T-cell (primary cell): ENCODE measurements at regions not wholly inside any gene's neighbourhood (a gene's known extent, or its start where the extent isn't known, plus 50 kb on each side); places are given as distances from the start of the nearest gene placed in this dataset.

ENCODE experiments used
- ATAC-seq, 4 experiments: fragments of 200-7000 bp in 3 of 4; fragments of 150-1000 bp in 1 of 4; cut with Tn5 transposase; replicated peaks in 1 of 4; 1 replicate in 3 of 4; 2 replicates in 1 of 4; pipeline ENCODE4 v1.10.0; 2021; ENCODE audit warnings: moderate library complexity in 3 of 4, mild to moderate bottlenecking in 2 of 4, moderate number of reproducible peaks in 1 of 4
- CTCF ChIA-PET, 2 donors: fragments of 300-600 bp; sonication (Branson Sonifier 250); formaldehyde crosslinking; loops; one replicate each; lab custom pipeline; 2022; ENCODE audit warnings: antibody characterized with exemption in 2 of 2; lab: Charles Lee
- POLR2A ChIA-PET, 2 donors: fragments of 300-600 bp; sonication (Branson Sonifier 250); formaldehyde crosslinking; loops; one replicate each; lab custom pipeline; 2022; ENCODE audit warnings: antibody characterized with exemption in 2 of 2; lab: Charles Lee
- DNase-seq, 35 experiments: peaks; one replicate each; pipeline versions ENCODE4 v3.0.0 to v3.0.0-alpha.2; 2013 to 2023
- H3K27ac ChIP-seq: one replicate; pipeline ENCODE4 v1.5.1; 2013; ENCODE audit warnings: low read length
- H3K27me3 ChIP-seq, 2 experiments: replicated peaks in 1 of 2; 1 replicate in 1 of 2; 2 replicates in 1 of 2; pipeline versions ENCODE4 v1.6.1 to v1.7.0; 2013; ENCODE audit warnings: low read length in 1 of 2, mixed read lengths in 1 of 2; ENCODE audit not compliant: control insufficient read depth in 2 of 2, insufficient read depth in 2 of 2; ENCODE audit errors: extremely low read depth in 1 of 2
- H3K36me3 ChIP-seq, 2 donors: 1 replicate in 1 of 2; 2 replicates in 1 of 2; pipeline versions ENCODE4 v1.6.1 to v1.7.0; 2013; ENCODE audit warnings: low read length in 1 of 2; ENCODE audit not compliant: control insufficient read depth in 2 of 2, insufficient read depth in 1 of 2; ENCODE audit errors: extremely low read depth in 1 of 2
- H3K4me1 ChIP-seq, 2 experiments: 1 replicate in 1 of 2; 2 replicates in 1 of 2; pipeline versions ENCODE4 v1.6.1 to v1.7.0; 2013; ENCODE audit warnings: low read length in 2 of 2, mixed read lengths in 1 of 2; ENCODE audit not compliant: insufficient read depth in 2 of 2, control insufficient read depth in 1 of 2; ENCODE audit errors: extremely low read depth in 1 of 2
- H3K4me3 ChIP-seq, 2 donors: 1 replicate in 1 of 2; 2 replicates in 1 of 2; pipeline versions ENCODE4 v1.5.1 to v1.7.0; 2013; ENCODE audit warnings: mild to moderate bottlenecking in 2 of 2, low read length in 1 of 2, moderate library complexity in 1 of 2; ENCODE audit not compliant: control insufficient read depth in 1 of 2; ENCODE audit errors: extremely low read depth in 1 of 2
- H3K9me3 ChIP-seq: 2 replicates; pipeline ENCODE4 v1.7.0; 2013
- H3K27ac Mint-ChIP-seq, 2 donors: one replicate each; pipeline ENCODE4 v1.8.0; 2020 to 2021; ENCODE audit warnings: mild to moderate bottlenecking in 2 of 2, mixed read lengths in 2 of 2
- H3K27me3 Mint-ChIP-seq, 2 donors: one replicate each; pipeline ENCODE4 v1.8.0; 2021 to 2022; ENCODE audit warnings: mixed read lengths in 2 of 2
- H3K36me3 Mint-ChIP-seq: one replicate; pipeline ENCODE4 v1.8.0; 2021; ENCODE audit warnings: mixed read lengths
- H3K4me1 Mint-ChIP-seq, 3 donors: one replicate each; pipeline ENCODE4 v1.8.0; 2020 to 2022; ENCODE audit warnings: mixed read lengths in 3 of 3, mild to moderate bottlenecking in 1 of 3
- H3K4me3 Mint-ChIP-seq, 3 donors: one replicate each; pipeline ENCODE4 v1.8.0; 2020 to 2022; ENCODE audit warnings: mild to moderate bottlenecking in 3 of 3, mixed read lengths in 3 of 3, moderate library complexity in 3 of 3
- H3K9me3 Mint-ChIP-seq, 3 donors: one replicate each; pipeline ENCODE4 v1.8.0; 2020 to 2022; ENCODE audit warnings: mixed read lengths in 3 of 3
- WGBS: methylation state at CpG from one replicate; pipeline ENCODE4 v1.1.5; 2013; ENCODE audit warnings: missing lambda C conversion rate; ENCODE audit not compliant: insufficient coverage; 5-methylcytosine and 5-hydroxymethylcytosine counted together

GRCh38 chr18:28904789-28905364, 727.9 kb upstream of the CDH2 start:
- H3K4me1 Mint-ChIP-seq, result no peaks in the 10 kb centered on the region
- no peak for ATAC-seq
- Histone ChIP-seq H3K36me3 (no peaks in the 10 kb centered on the region), H3K27me3 (no peaks in the 10 kb centered on the region), H3K9me3 (no peaks in the 10 kb centered on the region), H3K27ac (no peak overlapping the region), H3K4me3 (no peak overlapping the region), H3K4me1 (no peaks in the 10 kb centered on the region)
- DNase-seq, result no peak
- H3K9me3 Mint-ChIP-seq, result peaks cover 0 to 23% (median 20%) of the 10 kb centered on the region in 3 donors
- CTCF ChIA-PET, result no interaction called here
- H3K4me3 Mint-ChIP-seq, result no peak overlapping the region
- POLR2A ChIA-PET, result interaction anchor here in 1 of 2 donors (0.7 kb wide), 1 partner anchor 122 kb away, joined by 4 read pairs; no protein-coding TSS in a partner anchor
- H3K27ac Mint-ChIP-seq, result no peak overlapping the region
- no peaks in the 10 kb centered on the region for H3K27me3 Mint-ChIP-seq
- no peaks in the 10 kb centered on the region for H3K36me3 Mint-ChIP-seq
- 50% methylated on average over 1 of the region's 1 CpG for WGBS

GRCh38 chr18:28903306-28903705, 726.4 kb upstream of the CDH2 start:
- Mint-ChIP-seq H3K27me3 (no peaks in the 10 kb centered on the region), H3K4me1 (no peaks in the 10 kb centered on the region), H3K9me3 (peaks cover 0 to 24% (median 17%) of the 10 kb centered on the region in 3 donors), H3K36me3 (no peaks in the 10 kb centered on the region), H3K27ac (no peak overlapping the region), H3K4me3 (no peak overlapping the region)
- no peaks in the 10 kb centered on the region for H3K27me3 ChIP-seq
- no peak overlapping the region for H3K4me3 ChIP-seq
- no peaks in the 10 kb centered on the region for H3K36me3 ChIP-seq
- ChIA-PET POLR2A (no interaction called here), CTCF (no interaction called here)
- H3K9me3 ChIP-seq, result no peaks in the 10 kb centered on the region
- WGBS, result no CpG with 5 or more reads among the region's 1 CpG
- H3K4me1 ChIP-seq, result no peaks in the 10 kb centered on the region
- ATAC-seq, result no peak
- DNase-seq, result no peak
- no peak overlapping the region for H3K27ac ChIP-seq

- Histone ChIP-seq H3K4me3 (no peak overlapping the region), H3K27me3 (no peaks in the 10 kb centered on the region), H3K27ac (no peak overlapping the region), H3K36me3 (no peaks in the 10 kb centered on the region), H3K9me3 (no peaks in the 10 kb centered on the region), H3K4me1 (no peaks in the 10 kb centered on the region)
- ChIA-PET CTCF (no interaction called here), POLR2A (interaction anchor here in 1 of 2 donors (0.7 kb wide), 1 partner anchor 139 kb away, joined by 4 read pairs; no protein-coding TSS in a partner anchor)
- Mint-ChIP-seq H3K27ac (no peak overlapping the region), H3K4me3 (no peak overlapping the region), H3K4me1 (no peaks in the 10 kb centered on the region), H3K36me3 (no peaks in the 10 kb centered on the region), H3K9me3 (peaks cover 11 to 38% (median 16%) of the 10 kb centered on the region in 3 donors), H3K27me3 (no peaks in the 10 kb centered on the region)
- DNase-seq, result no peak
- no peak for ATAC-seq
- WGBS, result 100% methylated on average over 1 of the region's 3 CpGs
Observed at GRCh38 chr18:28890791-28891190, 713.9 kb upstream of the CDH2 start.

- H3K27me3 Mint-ChIP-seq, result no peaks in the 10 kb centered on the region
- H3K36me3 Mint-ChIP-seq, result no peaks in the 10 kb centered on the region
- ChIA-PET CTCF (no interaction called here), POLR2A (interaction anchor here in 1 of 2 donors (0.6 kb wide), 1 partner anchor 234 kb away, joined by 3 read pairs; no protein-coding TSS in a partner anchor)
- DNase-seq (no peak), ATAC-seq (no peak)
- Histone ChIP-seq H3K27ac (no peak overlapping the region), H3K4me3 (no peak overlapping the region), H3K27me3 (no peaks in the 10 kb centered on the region), H3K36me3 (no peaks in the 10 kb centered on the region), H3K4me1 (no peaks in the 10 kb centered on the region), H3K9me3 (no peaks in the 10 kb centered on the region)
- no peak overlapping the region for H3K4me3 Mint-ChIP-seq
- no peak overlapping the region for H3K27ac Mint-ChIP-seq
- H3K4me1 Mint-ChIP-seq, result no peaks in the 10 kb centered on the region
- no CpG with 5 or more reads among the region's 1 CpG for WGBS
- H3K9me3 Mint-ChIP-seq, result peaks cover 11 to 30% (median 12%) of the 10 kb centered on the region in 3 donors
Observed at GRCh38 chr18:28884304-28884703, 707.4 kb upstream of the CDH2 start.

- Histone ChIP-seq H3K36me3 (no peaks in the 10 kb centered on the region), H3K27me3 (no peaks in the 10 kb centered on the region), H3K27ac (no peak overlapping the region), H3K4me1 (no peaks in the 10 kb centered on the region), H3K9me3 (no peaks in the 10 kb centered on the region), H3K4me3 (no peak overlapping the region)
- Mint-ChIP-seq H3K36me3 (no peaks in the 10 kb centered on the region), H3K27me3 (no peaks in the 10 kb centered on the region), H3K27ac (no peak overlapping the region), H3K9me3 (peaks cover 5 to 20% (median 11%) of the 10 kb centered on the region in 3 donors), H3K4me1 (no peaks in the 10 kb centered on the region), H3K4me3 (no peak overlapping the region)
- CTCF ChIA-PET, result no interaction called here
- WGBS, result 93% methylated on average over 2 of the region's 4 CpGs
- POLR2A ChIA-PET, result no interaction called here
- no peak for ATAC-seq
- no peak for DNase-seq
Observed at GRCh38 chr18:28880856-28881255, 703.9 kb upstream of the CDH2 start.

GRCh38 chr18:28875059-28875458, 698.1 kb upstream of the CDH2 start:
- H3K9me3 Mint-ChIP-seq, result peaks cover 3 to 38% (median 11%) of the 10 kb centered on the region in 3 donors
- no peak overlapping the region for H3K27ac Mint-ChIP-seq
- no peaks in the 10 kb centered on the region for H3K27me3 Mint-ChIP-seq
- POLR2A ChIA-PET, result interaction anchor here in 1 of 2 donors (0.6 kb wide), 1 partner anchor 12 kb away, joined by 3 read pairs; no protein-coding TSS in a partner anchor
- Histone ChIP-seq H3K36me3 (no peaks in the 10 kb centered on the region), H3K4me3 (no peak overlapping the region), H3K27me3 (no peaks in the 10 kb centered on the region), H3K27ac (no peak overlapping the region), H3K9me3 (no peaks in the 10 kb centered on the region), H3K4me1 (peaks cover 0 to 5% of the 10 kb centered on the region in 2 experiments)
- no CpG with 5 or more reads among the region's 1 CpG for WGBS
- no peak overlapping the region for H3K4me3 Mint-ChIP-seq
- DNase-seq, result no peak
- no peaks in the 10 kb centered on the region for H3K36me3 Mint-ChIP-seq
- CTCF ChIA-PET, result interaction anchor here in 1 of 2 donors (0.6 kb wide), 1 partner anchor 28 kb away, joined by 3 read pairs; no protein-coding TSS in a partner anchor
- ATAC-seq, result no peak
- H3K4me1 Mint-ChIP-seq, result no peaks in the 10 kb centered on the region
